H9 (cell line): ENCODE measurements at regions not wholly inside any gene's neighbourhood (a gene's known extent, or its start where the extent isn't known, plus 50 kb on each side); places are given as distances from the start of the nearest gene placed in this dataset.

Experiments
- DNase-seq: peaks from one replicate; pipeline ENCODE4 v3.0.0-alpha.2; 2017
- H2AFZ ChIP-seq: one replicate; pipeline ENCODE4 v1.6.1; 2013; ENCODE audit warnings: mild to moderate bottlenecking, low read length, control low read depth, moderate library complexity
- H2AK5ac ChIP-seq: 2 replicates; pipeline ENCODE4 v1.6.1; 2013; ENCODE audit warnings: low read length, control low read depth, mixed read lengths; ENCODE audit not compliant: insufficient read length
- H2BK120ac ChIP-seq: one replicate; pipeline ENCODE4 v1.6.1; 2013; ENCODE audit warnings: low read depth, mild to moderate bottlenecking, low read length, control low read depth, inconsistent platforms; ENCODE audit not compliant: poor library complexity, severe bottlenecking
- H2BK12ac ChIP-seq: 2 replicates; pipeline ENCODE4 v1.6.1; 2013; ENCODE audit warnings: low read length, control low read depth, mixed read lengths, low read depth; ENCODE audit not compliant: insufficient read length
- H2BK15ac ChIP-seq: 2 replicates; pipeline ENCODE4 v1.6.1; 2013; ENCODE audit warnings: low read depth, low read length, control low read depth
- H2BK20ac ChIP-seq: one replicate; pipeline ENCODE4 v1.6.1; 2013; ENCODE audit warnings: low read depth, mild to moderate bottlenecking, low read length, control low read depth, inconsistent platforms; ENCODE audit not compliant: poor library complexity, severe bottlenecking
- H2BK5ac ChIP-seq: 2 replicates; pipeline ENCODE4 v1.6.1; 2013; ENCODE audit warnings: low read length, control low read depth, mixed read lengths; ENCODE audit not compliant: insufficient read length
- H3K14ac ChIP-seq: 2 replicates; pipeline ENCODE4 v1.6.1; 2013; ENCODE audit warnings: low read length, control low read depth; ENCODE audit not compliant: insufficient read depth
- H3K18ac ChIP-seq: 2 replicates; pipeline ENCODE4 v1.6.1; 2013; ENCODE audit warnings: low read depth, mild to moderate bottlenecking, mixed read lengths, low read length, control low read depth; ENCODE audit not compliant: insufficient read length
- H3K23ac ChIP-seq: 2 replicates; pipeline ENCODE4 v1.6.1; 2013; ENCODE audit warnings: low read length, control low read depth, mixed read lengths, low read depth; ENCODE audit not compliant: insufficient read length
- H3K23me2 ChIP-seq: 2 replicates; pipeline ENCODE4 v1.6.1; 2013; ENCODE audit warnings: low read depth, mild to moderate bottlenecking, mixed read lengths, low read length, control low read depth; ENCODE audit not compliant: insufficient read length, poor library complexity, severe bottlenecking
- H3K27ac ChIP-seq: 2 replicates; pipeline ENCODE4 v1.5.1; 2013; ENCODE audit warnings: low read length, control low read depth, mixed read lengths, low read depth; ENCODE audit not compliant: insufficient read length
- H3K27me3 ChIP-seq: 2 replicates; pipeline ENCODE4 v1.6.1; 2013; ENCODE audit warnings: low read length, control low read depth, inconsistent platforms; ENCODE audit not compliant: insufficient read depth
- H3K4ac ChIP-seq: 2 replicates; pipeline ENCODE4 v1.6.1; 2013; ENCODE audit warnings: low read depth, mild to moderate bottlenecking, control low read depth, inconsistent platforms, low read length, moderate library complexity
- H3K4me1 ChIP-seq: 2 replicates; pipeline ENCODE4 v1.6.1; 2013; ENCODE audit warnings: low read length, control low read depth, inconsistent platforms; ENCODE audit not compliant: insufficient read depth
- H3K4me2 ChIP-seq: 2 replicates; pipeline ENCODE4 v1.6.1; 2013; ENCODE audit warnings: low read length, control low read depth, mixed read lengths; ENCODE audit not compliant: insufficient read length, insufficient read depth
- H3K56ac ChIP-seq: 2 replicates; pipeline ENCODE4 v1.6.1; 2013; ENCODE audit warnings: low read depth, mild to moderate bottlenecking, mixed read lengths, low read length, control low read depth; ENCODE audit not compliant: insufficient read length
- H3K79me1 ChIP-seq: 2 replicates; pipeline ENCODE4 v1.6.1; 2013; ENCODE audit warnings: low read depth, mild to moderate bottlenecking, moderate library complexity, low read length, control low read depth, inconsistent platforms; ENCODE audit not compliant: insufficient read depth, poor library complexity, severe bottlenecking
- H3K79me2 ChIP-seq: 2 replicates; pipeline ENCODE4 v1.6.1; 2013; ENCODE audit warnings: low read length, control low read depth, inconsistent platforms; ENCODE audit not compliant: insufficient read depth
- H3K9ac ChIP-seq: 2 replicates; pipeline ENCODE4 v1.6.1; 2013; ENCODE audit warnings: low read length, control low read depth, mixed read lengths; ENCODE audit not compliant: insufficient read length; ENCODE audit errors: extremely low read depth
- H3K9me3 ChIP-seq: one replicate; pipeline ENCODE4 v1.6.1; 2013; ENCODE audit warnings: low read depth, low read length, inconsistent platforms; ENCODE audit not compliant: control insufficient read depth
- H3T11ph ChIP-seq: one replicate; pipeline ENCODE4 v1.6.1; 2013; ENCODE audit warnings: mild to moderate bottlenecking, low read length, control low read depth, inconsistent platforms
- H4K20me1 ChIP-seq: one replicate; pipeline ENCODE4 v1.6.1; 2013; ENCODE audit not compliant: control insufficient read depth, insufficient read length, insufficient read depth
- H4K5ac ChIP-seq: 2 replicates; pipeline ENCODE4 v1.6.1; 2013; ENCODE audit warnings: low read depth, mild to moderate bottlenecking, mixed read lengths, low read length, control low read depth; ENCODE audit not compliant: insufficient read length
- H4K8ac ChIP-seq: replicated peaks from 2 replicates; pipeline ENCODE4 v1.6.1; 2013; ENCODE audit warnings: low read length, control low read depth, mixed read lengths, low read depth; ENCODE audit not compliant: insufficient read length
- H4K91ac ChIP-seq: 2 replicates; pipeline ENCODE4 v1.6.1; 2013; ENCODE audit warnings: low read depth, mild to moderate bottlenecking, moderate library complexity, mixed read lengths, low read length, control low read depth; ENCODE audit not compliant: insufficient read length
- H3K27ac Mint-ChIP-seq, 3 experiments: 2 replicates in 2 of 3; 3 replicates in 1 of 3; pipeline ENCODE4 v1.8.0; 2020 to 2021; ENCODE audit warnings: mixed read lengths in 3 of 3, mild to moderate bottlenecking in 1 of 3, moderate library complexity in 1 of 3
- H3K27me3 Mint-ChIP-seq: 2 replicates; pipeline ENCODE4 v1.8.0; 2021; ENCODE audit warnings: low read depth, mild to moderate bottlenecking, moderate library complexity, mixed read lengths
- H3K36me3 Mint-ChIP-seq, 3 experiments: 2 replicates in 2 of 3; 3 replicates in 1 of 3; pipeline ENCODE4 v1.8.0; 2020 to 2021; ENCODE audit warnings: low read depth in 3 of 3, mixed read lengths in 3 of 3; ENCODE audit not compliant: insufficient read depth in 1 of 3
- H3K4me1 Mint-ChIP-seq, 2 experiments: 2 replicates each; pipeline ENCODE4 v1.8.0; 2020; ENCODE audit warnings: mixed read lengths in 2 of 2
- H3K4me3 Mint-ChIP-seq, 2 experiments: 2 replicates in 1 of 2; 3 replicates in 1 of 2; pipeline ENCODE4 v1.8.0; 2020 to 2021; ENCODE audit warnings: mild to moderate bottlenecking in 2 of 2, mixed read lengths in 2 of 2, moderate library complexity in 1 of 2
- H3K9me3 Mint-ChIP-seq, 2 experiments: 2 replicates in 1 of 2; 3 replicates in 1 of 2; pipeline ENCODE4 v1.8.0; 2020; ENCODE audit warnings: mild to moderate bottlenecking in 2 of 2, mixed read lengths in 2 of 2, moderate library complexity in 1 of 2
- TF ChIP-seq, protein P1 (sequence below): fragments of 200-600 bp; sonication (generic); conservative IDR thresholded peaks from 3 replicates; pipeline ENCODE4 v1.8.0; 2021; ENCODE audit warnings: antibody characterized with exemption, mild to moderate bottlenecking

DNA sequence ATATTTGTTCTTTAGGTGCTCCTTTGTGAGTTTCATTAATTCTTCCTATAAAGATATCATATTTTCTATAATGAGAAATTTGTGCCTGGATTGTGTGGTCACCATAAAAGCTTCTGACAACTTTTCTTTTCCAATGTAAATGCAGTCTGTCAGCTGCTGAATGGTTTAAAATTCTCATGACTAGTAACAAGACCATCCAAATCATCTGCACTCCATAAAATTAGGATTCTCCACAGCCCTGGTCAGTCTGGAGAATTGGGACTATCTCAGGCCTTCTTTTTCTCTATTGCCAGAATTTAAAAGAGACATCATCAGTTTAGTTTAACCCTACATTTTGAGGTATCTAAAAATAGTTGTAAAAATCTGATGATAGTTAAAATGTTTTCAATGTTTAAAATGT lies 180.9 kb downstream of the DTWD1 start:
- Histone ChIP-seq H3T11ph (no peak overlapping the region), H2BK20ac (no peak overlapping the region), H3K23ac (no peak overlapping the region), H3K23me2 (no peaks in the 10 kb centered on the region), H2BK120ac (no peak overlapping the region), H3K18ac (no peak overlapping the region), H4K91ac (no peak overlapping the region), H4K5ac (no peak overlapping the region), H2BK5ac (no peak overlapping the region), H2AK5ac (no peak overlapping the region), H3K4me2 (no peak overlapping the region), H4K20me1 (no peaks in the 10 kb centered on the region), H3K56ac (no peak overlapping the region), H3K27ac (no peak overlapping the region), H3K27me3 (no peaks in the 10 kb centered on the region), H3K14ac (no peak overlapping the region), H3K79me1 (no peaks in the 10 kb centered on the region), H2BK15ac (no peak overlapping the region), H3K9ac (no peak overlapping the region), H2AFZ (no peak overlapping the region), H3K79me2 (no peaks in the 10 kb centered on the region), H4K8ac (no peak overlapping the region), H3K4ac (no peak overlapping the region), H3K4me1 (no peaks in the 10 kb centered on the region), H2BK12ac (no peak overlapping the region), H3K9me3 (no peaks in the 10 kb centered on the region)
- DNase-seq: no peak
- no peak overlapping the region for H3K27ac Mint-ChIP-seq
- TF ChIP-seq, protein P1, sequence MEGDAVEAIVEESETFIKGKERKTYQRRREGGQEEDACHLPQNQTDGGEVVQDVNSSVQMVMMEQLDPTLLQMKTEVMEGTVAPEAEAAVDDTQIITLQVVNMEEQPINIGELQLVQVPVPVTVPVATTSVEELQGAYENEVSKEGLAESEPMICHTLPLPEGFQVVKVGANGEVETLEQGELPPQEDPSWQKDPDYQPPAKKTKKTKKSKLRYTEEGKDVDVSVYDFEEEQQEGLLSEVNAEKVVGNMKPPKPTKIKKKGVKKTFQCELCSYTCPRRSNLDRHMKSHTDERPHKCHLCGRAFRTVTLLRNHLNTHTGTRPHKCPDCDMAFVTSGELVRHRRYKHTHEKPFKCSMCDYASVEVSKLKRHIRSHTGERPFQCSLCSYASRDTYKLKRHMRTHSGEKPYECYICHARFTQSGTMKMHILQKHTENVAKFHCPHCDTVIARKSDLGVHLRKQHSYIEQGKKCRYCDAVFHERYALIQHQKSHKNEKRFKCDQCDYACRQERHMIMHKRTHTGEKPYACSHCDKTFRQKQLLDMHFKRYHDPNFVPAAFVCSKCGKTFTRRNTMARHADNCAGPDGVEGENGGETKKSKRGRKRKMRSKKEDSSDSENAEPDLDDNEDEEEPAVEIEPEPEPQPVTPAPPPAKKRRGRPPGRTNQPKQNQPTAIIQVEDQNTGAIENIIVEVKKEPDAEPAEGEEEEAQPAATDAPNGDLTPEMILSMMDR: no peak
- H3K36me3 Mint-ChIP-seq: peaks cover 0 to 18% (median 3%) of the 10 kb centered on the region in 3 experiments; a peak in 5 of 7 replicates
- H3K4me1 Mint-ChIP-seq: no peaks in the 10 kb centered on the region
- H3K27me3 Mint-ChIP-seq: no peaks in the 10 kb centered on the region
- H3K9me3 Mint-ChIP-seq: peaks cover 18 to 24% of the 10 kb centered on the region in 2 experiments
- H3K4me3 Mint-ChIP-seq: no peak overlapping the region
